COLO829 (cell line): ENCODE measurements at regions not wholly inside any gene's neighbourhood (a gene's known extent, or its start where the extent isn't known, plus 50 kb on each side); places are given as distances from the start of the nearest gene placed in this dataset.

Experiments
- DNase-seq: peaks from one replicate; pipeline ENCODE4 v3.0.0; 2012; ENCODE audit warnings: low spot score

GRCh38 chr2:16561676-16562075, 104.0 kb downstream of the CYRIA start:
- no peak for DNase-seq

- DNase-seq, result no peak
Measured at GRCh38 chr2:16561251-16561650, 104.4 kb downstream of the CYRIA start.

- no peak for DNase-seq
Measured at GRCh38 chr2:16559278-16560067, 106.2 kb downstream of the CYRIA start.

GRCh38 chr2:16554060-16554583, 111.5 kb downstream of the CYRIA start:
- DNase-seq, result no peak

- peak; percentile 35 for DNase-seq
Measured at GRCh38 chr2:16553226-16553625, 112.4 kb downstream of the CYRIA start.

- no peak for DNase-seq
Measured at GRCh38 chr2:16552202-16552601, 113.4 kb downstream of the CYRIA start.

- no peak for DNase-seq
Measured at GRCh38 chr2:16548036-16548435, 117.6 kb downstream of the CYRIA start.

- DNase-seq, result no peak
Measured at GRCh38 chr2:16546128-16546754, 119.4 kb downstream of the CYRIA start.

- no peak for DNase-seq
Measured at GRCh38 chr2:16538707-16539106, 126.9 kb downstream of the CYRIA start.

- no peak for DNase-seq
Measured at GRCh38 chr2:16537347-16537746, 128.3 kb downstream of the CYRIA start.

GRCh38 chr2:16526193-16526592, 139.4 kb downstream of the CYRIA start:
- no peak for DNase-seq

- peak; percentile 65 for DNase-seq
Measured at GRCh38 chr2:16525265-16525887, 140.3 kb downstream of the CYRIA start.

- no peak for DNase-seq
Measured at GRCh38 chr2:16523711-16524110, 141.9 kb downstream of the CYRIA start.

GRCh38 chr2:16522031-16522831, 143.4 kb downstream of the CYRIA start:
- DNase-seq, result no peak

GRCh38 chr2:16520891-16521290, 144.7 kb downstream of the CYRIA start:
- no peak for DNase-seq

- DNase-seq, result no peak
Measured at GRCh38 chr2:16515696-16516095, 149.9 kb downstream of the CYRIA start.

- no peak for DNase-seq
Measured at GRCh38 chr2:16513626-16514025, 152.0 kb downstream of the CYRIA start.

- DNase-seq, result no peak
Measured at GRCh38 chr2:16511041-16511440, 154.6 kb downstream of the CYRIA start.

- DNase-seq, result no peak
Measured at GRCh38 chr2:16509042-16509441, 156.6 kb downstream of the CYRIA start.

- DNase-seq, result no peak
Measured at GRCh38 chr2:16508490-16508851, 157.2 kb downstream of the CYRIA start.

GRCh38 chr2:16507655-16508489, 157.8 kb downstream of the CYRIA start:
- DNase-seq, result peak; percentile 28
